ENCODE measurements at regions not wholly inside any gene's neighbourhood (a gene's known extent, or its start where the extent isn't known, plus 50 kb on each side); places are given as distances from the start of the nearest gene placed in this dataset.

GRCh38 chr20:54342258-54342920, 133.0 kb upstream of the DOK5 start:
- DNase-seq (ENCODE audit: low read depth, low spot score) (no peak), FAIRE-seq (no peak)
- Histone ChIP-seq H3K9ac (ENCODE audit: control insufficient read depth, extremely low read depth, insufficient read depth, low read length) (no peak overlapping the region), H3K4me1 (ENCODE audit: control insufficient read depth, extremely low read depth, insufficient read depth, low read length) (peaks cover 8% of the 10 kb centered on the region), H3K79me2 (ENCODE audit: control insufficient read depth, insufficient read depth, low read length) (no peaks in the 10 kb centered on the region), H3K27me3 (ENCODE audit: control insufficient read depth, extremely low read depth, insufficient read depth, low read length) (no peaks in the 10 kb centered on the region), H3K27ac (ENCODE audit: control insufficient read depth, insufficient read depth, low read length) (no peak overlapping the region), H4K20me1 (ENCODE audit: control insufficient read depth, extremely low read depth, insufficient read depth, low read length) (no peaks in the 10 kb centered on the region), H3K4me3 (ENCODE audit: control insufficient read depth in 2 of 3, extremely low read depth in 1 of 3, insufficient read depth in 2 of 3, low read depth in 1 of 3, low read length in 3 of 3) (no peak overlapping the region), H2AFZ (ENCODE audit: control insufficient read depth, low read length) (no peak overlapping the region), H3K4me2 (ENCODE audit: control insufficient read depth, extremely low read depth, insufficient read depth, low read depth, low read length) (no peak overlapping the region), H3K9me1 (ENCODE audit: control insufficient read depth, extremely low read depth, insufficient read depth, low read length) (no peaks in the 10 kb centered on the region), H3K36me3 (ENCODE audit: control insufficient read depth in 2 of 2, extremely low read depth in 1 of 2, insufficient read depth in 2 of 2, low read length in 2 of 2) (no peaks in the 10 kb centered on the region), H3K9me3 (ENCODE audit: control insufficient read depth, low read depth, low read length) (no peaks in the 10 kb centered on the region)
- no peak for TF ChIP-seq EZH2 (IDR thresholded peaks at IDR 0.05; ENCODE audit: low read length)
- no peak for TF ChIP-seq CTCF (optimal IDR thresholded peaks at IDR 0.05 in 1 of 3, IDR thresholded peaks at IDR 0.05 in 1 of 3, conservative IDR thresholded peaks at IDR 0.05 in 1 of 3; ENCODE audit: extremely low read depth in 1 of 3, insufficient read depth in 2 of 3, low read length in 3 of 3)
- dilution Hi-C loops (cut with MboI; ENCODE audit: extremely low pct_ligation_motif_present, low sequenced_read_pairs) = no loop called here

GRCh38 chr20:54343099-54343498, 132.3 kb upstream of the DOK5 start:
- H2AFZ ChIP-seq (ENCODE audit: control insufficient read depth, low read length) = no peak overlapping the region
- H3K9me3 ChIP-seq (ENCODE audit: control insufficient read depth, low read depth, low read length) = no peaks in the 10 kb centered on the region
- H4K20me1 ChIP-seq (ENCODE audit: control insufficient read depth, extremely low read depth, insufficient read depth, low read length) = no peaks in the 10 kb centered on the region
- no peak overlapping the region for H3K4me3 ChIP-seq (ENCODE audit: control insufficient read depth in 2 of 3, extremely low read depth in 1 of 3, insufficient read depth in 2 of 3, low read depth in 1 of 3, low read length in 3 of 3)
- no peak overlapping the region for H3K4me2 ChIP-seq (ENCODE audit: control insufficient read depth, extremely low read depth, insufficient read depth, low read depth, low read length)
- DNase-seq (ENCODE audit: low read depth, low spot score) (no peak), FAIRE-seq (no peak)
- no peak overlapping the region for H3K9ac ChIP-seq (ENCODE audit: control insufficient read depth, extremely low read depth, insufficient read depth, low read length)
- peaks cover 8% of the 10 kb centered on the region for H3K4me1 ChIP-seq (ENCODE audit: control insufficient read depth, extremely low read depth, insufficient read depth, low read length)
- H3K27ac ChIP-seq (ENCODE audit: control insufficient read depth, insufficient read depth, low read length) = no peak overlapping the region
- H3K9me1 ChIP-seq (ENCODE audit: control insufficient read depth, extremely low read depth, insufficient read depth, low read length) = no peaks in the 10 kb centered on the region
- no peaks in the 10 kb centered on the region for H3K79me2 ChIP-seq (ENCODE audit: control insufficient read depth, insufficient read depth, low read length)
- no peaks in the 10 kb centered on the region for H3K27me3 ChIP-seq (ENCODE audit: control insufficient read depth, extremely low read depth, insufficient read depth, low read length)
- TF ChIP-seq EZH2 (IDR thresholded peaks at IDR 0.05; ENCODE audit: low read length) (no peak), CTCF (optimal IDR thresholded peaks at IDR 0.05 in 1 of 3, IDR thresholded peaks at IDR 0.05 in 1 of 3, conservative IDR thresholded peaks at IDR 0.05 in 1 of 3; ENCODE audit: extremely low read depth in 1 of 3, insufficient read depth in 2 of 3, low read length in 3 of 3) (no peak)
- dilution Hi-C loops (cut with MboI; ENCODE audit: extremely low pct_ligation_motif_present, low sequenced_read_pairs) = no loop called here
- H3K36me3 ChIP-seq (ENCODE audit: control insufficient read depth in 2 of 2, extremely low read depth in 1 of 2, insufficient read depth in 2 of 2, low read length in 2 of 2) = no peaks in the 10 kb centered on the region

All from keratinocyte (primary cell).